Tibial nerve (tissue), 4 donors: ENCODE measurements at regions not wholly inside any gene's neighbourhood (a gene's known extent, or its start where the extent isn't known, plus 50 kb on each side); places are given as distances from the start of the nearest gene placed in this dataset.
A peak's percentile ranks its signal among the peaks of the same experiment; 100 is the strongest.

Experiments
- DNase-seq, 2 donors: peaks; one replicate each; pipeline ENCODE4 v3.0.0-alpha.2; 2019; ENCODE audit warnings: low spot score in 2 of 2
- H3K27ac ChIP-seq, 4 donors: fragments of 200-600 bp; sonication (generic) in 3 of 4; one replicate each; pipeline ENCODE4 v1.5.1; 2017 to 2019; ENCODE audit warnings: mild to moderate bottlenecking in 1 of 4
- H3K27me3 ChIP-seq, 2 donors: fragments of 200-600 bp; sonication (generic) in 1 of 2; one replicate each; pipeline versions ENCODE4 v1.5.1 to v1.6.0; 2017 to 2019
- H3K36me3 ChIP-seq, 3 donors: fragments of 200-600 bp; sonication (generic); one replicate each; pipeline ENCODE4 v1.5.1; 2018 to 2019
- H3K4me1 ChIP-seq, 4 donors: fragments of 200-600 bp; sonication (generic) in 3 of 4; one replicate each; pipeline ENCODE4 v1.5.1; 2017 to 2019
- H3K4me3 ChIP-seq, 4 donors: fragments of 200-600 bp; sonication (generic) in 3 of 4; one replicate each; pipeline ENCODE4 v1.5.1; 2017 to 2019; ENCODE audit warnings: mild to moderate bottlenecking in 1 of 4, moderate library complexity in 1 of 4
- H3K9me3 ChIP-seq, 4 donors: fragments of 200-600 bp; sonication (generic) in 3 of 4; one replicate each; pipeline ENCODE4 v1.5.1; 2017 to 2019
- CTCF ChIP-seq, 5 experiments: fragments of 200-600 bp in 3 of 5; fragments of 450-650 bp in 2 of 5; sonication (generic) in 3 of 5; IDR thresholded peaks; one replicate each; pipeline ENCODE4 v1.5.1; 2016 to 2019; ENCODE audit warnings: antibody characterized with exemption in 5 of 5, mild to moderate bottlenecking in 3 of 5, moderate library complexity in 2 of 5
- EP300 ChIP-seq, 2 donors: sonication (generic); formaldehyde crosslinking; IDR thresholded peaks; one replicate each; pipeline ENCODE4 v1.6.1; 2017; ENCODE audit warnings: antibody characterized with exemption in 2 of 2, mild to moderate bottlenecking in 1 of 2
- POLR2A ChIP-seq, 2 donors: fragments of 450-650 bp; IDR thresholded peaks; one replicate each; pipeline ENCODE4 v1.6.1; 2017; ENCODE audit warnings: antibody characterized with exemption in 2 of 2, mild to moderate bottlenecking in 2 of 2, moderate library complexity in 2 of 2
- WGBS, 2 donors: methylation state at CpG; one replicate each; pipeline ENCODE4 v1.1.5; 2018; 5-methylcytosine and 5-hydroxymethylcytosine counted together

GRCh38 chr13:95392597-95392996, 91.3 kb upstream of the ABCC4 start:
- Histone ChIP-seq H3K27ac (no peak overlapping the region), H3K9me3 (no peaks in the 10 kb centered on the region), H3K27me3 (no peaks in the 10 kb centered on the region), H3K4me3 (no peak overlapping the region), H3K36me3 (no peaks in the 10 kb centered on the region), H3K4me1 (peaks cover 0 to 3% (median 0%) of the 10 kb centered on the region in 4 donors)
- no peak for DNase-seq
- 94 to 95% methylated on average over 3 of the region's 3 CpGs for WGBS, 2 donors
- TF ChIP-seq CTCF (IDR thresholded peaks at IDR 0.05) = no peak
- TF ChIP-seq POLR2A (IDR thresholded peaks at IDR 0.05) = no peak
- TF ChIP-seq EP300 (IDR thresholded peaks at IDR 0.05) = no peak

GRCh38 chr13:95403349-95404140, 102.3 kb upstream of the ABCC4 start:
- H3K9me3 ChIP-seq = no peaks in the 10 kb centered on the region
- TF ChIP-seq EP300 (IDR thresholded peaks at IDR 0.05) (no peak), POLR2A (IDR thresholded peaks at IDR 0.05) (no peak), CTCF (IDR thresholded peaks at IDR 0.05) (no peak)
- 21 to 36% methylated on average over 17 of the region's 17 CpGs for WGBS, 2 donors
- DNase-seq = no peak
- no peaks in the 10 kb centered on the region for H3K27me3 ChIP-seq
- H3K4me1 ChIP-seq = peaks cover 0 to 10% (median 4%) of the 10 kb centered on the region in 4 donors
- H3K4me3 ChIP-seq = peak overlapping the region; percentile 20 to 40 (median 34)
- no peaks in the 10 kb centered on the region for H3K36me3 ChIP-seq
- H3K27ac ChIP-seq = no peak overlapping the region

GRCh38 chr13:95404141-95404882, 103.1 kb upstream of the ABCC4 start:
- H3K27me3 ChIP-seq = no peaks in the 10 kb centered on the region
- peak; percentile 67 to 79 for DNase-seq
- TF ChIP-seq POLR2A (IDR thresholded peaks at IDR 0.05) (no peak), CTCF (IDR thresholded peaks at IDR 0.05) (peak; percentile 83 to 93 (median 90))
- H3K9me3 ChIP-seq = no peaks in the 10 kb centered on the region
- H3K27ac ChIP-seq = no peak overlapping the region
- H3K36me3 ChIP-seq = no peaks in the 10 kb centered on the region
- peaks cover 0 to 10% (median 4%) of the 10 kb centered on the region in 4 donors for H3K4me1 ChIP-seq
- peak overlapping the region; percentile 20 to 40 (median 34) for H3K4me3 ChIP-seq
- 12% methylated on average over 24 of the region's 24 CpGs for WGBS, 2 donors

GRCh38 chr13:95406176-95406575, 104.9 kb upstream of the ABCC4 start:
- DNase-seq = no peak
- Histone ChIP-seq H3K9me3 (no peaks in the 10 kb centered on the region), H3K27ac (no peak overlapping the region), H3K4me3 (no peak overlapping the region), H3K36me3 (no peaks in the 10 kb centered on the region), H3K27me3 (no peaks in the 10 kb centered on the region), H3K4me1 (peaks cover 0 to 10% (median 4%) of the 10 kb centered on the region in 4 donors)
- 42 to 58% methylated on average over 3 of the region's 3 CpGs for WGBS, 2 donors
- TF ChIP-seq CTCF (IDR thresholded peaks at IDR 0.05) = no peak
- no peak for TF ChIP-seq POLR2A (IDR thresholded peaks at IDR 0.05)
- no peak for TF ChIP-seq EP300 (IDR thresholded peaks at IDR 0.05)
